ENCODE measurements at regions not wholly inside any gene's neighbourhood (a gene's known extent, or its start where the extent isn't known, plus 50 kb on each side); places are given as distances from the start of the nearest gene placed in this dataset.
A peak's percentile ranks its signal among the peaks of the same experiment; 100 is the strongest.

- CTCF ChIA-PET = no interaction called here
- peaks cover 7% of the 10 kb centered on the region; the same call in 1 of the 2 replicates for H3K9me3 ChIP-seq (ENCODE audit: control insufficient read depth, insufficient read depth, low read depth, low read length)
- no peak for DNase-seq (ENCODE audit: low read depth, low spot score)
- no peaks in the 10 kb centered on the region for H3K4me1 ChIP-seq (ENCODE audit: control insufficient read depth, insufficient read depth, low read length)
- no peak overlapping the region for H3K27ac ChIP-seq (ENCODE audit: low read length)
- no TSS peak for BruUV-seq (replicated peaks)
- no peak for ATAC-seq
- no peaks in the 10 kb centered on the region for H3K36me3 ChIP-seq (ENCODE audit: control insufficient read depth, insufficient read depth, low read length)
- in situ Hi-C loops (cut with HindIII; ENCODE audit: low pct_unique_long_range_greater_than_20kb, low sequenced_read_pairs) = no loop called here
- TF ChIP-seq TCF7L2 (IDR thresholded peaks at IDR 0.05; ENCODE audit: low read depth, low read length) = no peak
- TF ChIP-seq SIN3A (IDR thresholded peaks at IDR 0.05; ENCODE audit: borderline replicate concordance, insufficient read depth, low read depth, low read length) = no peak
- no peak for TF ChIP-seq POLR2AphosphoS5 (IDR thresholded peaks at IDR 0.05; ENCODE audit: low read depth, low read length)
- no peak for TF ChIP-seq REST (IDR thresholded peaks at IDR 0.05; ENCODE audit: insufficient read depth in 1 of 2, low read depth in 2 of 2, low read length in 1 of 2)
- TF ChIP-seq CTCF (IDR thresholded peaks at IDR 0.05) = no peak
- no peaks in the 10 kb centered on the region; the same call in 1 of the 2 replicates for H3K27me3 ChIP-seq (ENCODE audit: control insufficient read depth, insufficient read depth, low read length)
- POLR2A ChIA-PET = interaction anchor here (0.6 kb wide), 1 partner anchor 150 kb away, joined by 5 read pairs; no protein-coding TSS in a partner anchor
- intact Hi-C loops (cut with micrococcal nuclease; ENCODE audit: unreplicated experiment) = no loop called here
- no peak overlapping the region for H3K4me3 ChIP-seq (ENCODE audit: low read depth in 2 of 2, low read length in 2 of 2)
Measured at GRCh38 chr20:56986931-56987720, 279.3 kb downstream of the BMP7 start.

- POLR2A ChIA-PET = interaction anchor here (0.6 kb wide), 1 partner anchor 151 kb away, joined by 5 read pairs; no protein-coding TSS in a partner anchor
- intact Hi-C loops (cut with micrococcal nuclease; ENCODE audit: unreplicated experiment) (no loop called here), in situ Hi-C loops (cut with HindIII; ENCODE audit: low pct_unique_long_range_greater_than_20kb, low sequenced_read_pairs) (no loop called here)
- no TSS peak for BruUV-seq (replicated peaks)
- Histone ChIP-seq H3K9me3 (ENCODE audit: control insufficient read depth, insufficient read depth, low read depth, low read length) (peaks cover 7% of the 10 kb centered on the region; the same call in 1 of the 2 replicates), H3K4me3 (ENCODE audit: low read depth in 2 of 2, low read length in 2 of 2) (no peak overlapping the region), H3K27ac (ENCODE audit: low read length) (no peak overlapping the region), H3K4me1 (ENCODE audit: control insufficient read depth, insufficient read depth, low read length) (no peaks in the 10 kb centered on the region), H3K36me3 (ENCODE audit: control insufficient read depth, insufficient read depth, low read length) (no peaks in the 10 kb centered on the region), H3K27me3 (ENCODE audit: control insufficient read depth, insufficient read depth, low read length) (no peaks in the 10 kb centered on the region; the same call in 1 of the 2 replicates)
- CTCF ChIA-PET = no interaction called here
- ATAC-seq = peak; percentile 51; the same call in 1 of the 2 replicates
- TF ChIP-seq TCF7L2 (IDR thresholded peaks at IDR 0.05; ENCODE audit: low read depth, low read length) (no peak), CTCF (IDR thresholded peaks at IDR 0.05) (no peak)
- DNase-seq (ENCODE audit: low read depth, low spot score) = no peak
Measured at GRCh38 chr20:56987986-56988385, 278.5 kb downstream of the BMP7 start.
